Kidney capillary endothelial cell (primary cell): ENCODE measurements at regions not wholly inside any gene's neighbourhood (a gene's known extent, or its start where the extent isn't known, plus 50 kb on each side); places are given as distances from the start of the nearest gene placed in this dataset.

ENCODE experiments used
- DNase-seq: peaks from one replicate; pipeline ENCODE4 v3.0.0-alpha.2; 2018; ENCODE audit warnings: low spot score

DNA sequence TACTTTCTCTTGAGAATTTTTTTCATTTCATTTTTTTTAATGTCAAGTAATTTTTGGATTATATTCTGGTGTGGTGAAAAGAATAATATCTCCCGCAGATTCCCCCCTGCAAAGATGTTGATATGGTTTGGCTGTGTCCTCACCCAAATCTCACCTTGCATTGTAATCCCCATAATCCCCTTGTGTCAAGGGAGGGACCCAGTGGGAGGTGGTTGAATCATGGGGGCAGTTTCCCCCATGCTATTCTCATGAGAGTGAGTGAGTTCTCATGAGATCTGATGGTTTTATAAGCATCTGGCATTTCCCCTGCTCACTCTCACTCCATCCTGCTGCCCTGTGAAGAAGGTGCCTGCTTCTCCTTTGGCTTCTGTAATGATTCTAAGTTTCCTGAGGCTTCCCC, 58.7 kb upstream of the PMEPA1 start:
- DNase-seq = no peak

DNA sequence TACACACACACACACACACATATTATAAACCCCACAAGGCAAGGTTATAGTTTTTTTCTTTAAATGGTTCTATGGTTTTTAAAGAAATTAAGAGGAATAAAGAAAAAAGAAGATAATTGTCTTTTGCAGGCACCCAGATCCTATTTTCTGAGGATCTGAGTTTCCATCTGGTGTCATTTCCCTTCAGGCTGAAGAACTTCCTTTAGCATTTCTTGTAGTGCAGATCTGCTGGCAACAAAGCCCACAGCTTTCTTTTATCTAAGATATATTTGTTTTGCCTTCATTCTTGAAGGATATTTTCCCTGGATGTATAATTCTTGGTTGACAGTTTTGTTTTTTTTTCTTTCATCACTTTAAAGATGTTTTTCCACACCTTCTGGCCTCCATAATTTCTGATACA, 57.6 kb upstream of the PMEPA1 start:
- DNase-seq = peak; percentile 51

DNA sequence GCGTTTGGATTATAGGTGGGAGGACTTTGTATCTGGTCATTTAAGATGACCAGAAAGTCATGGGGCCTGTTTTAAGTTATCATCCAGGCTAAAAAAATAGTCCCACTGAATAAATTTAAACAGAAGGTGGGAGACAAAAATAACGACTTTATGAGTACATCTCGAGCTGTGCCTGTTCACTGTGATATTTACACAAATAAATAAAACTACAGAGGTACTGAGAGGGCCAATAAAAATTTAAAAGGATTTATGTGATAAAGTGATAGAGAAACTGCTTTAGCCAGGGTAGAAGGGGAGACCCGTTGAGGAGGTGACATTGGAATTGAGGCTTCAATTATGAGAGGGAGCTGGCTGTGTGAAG, 53.4 kb upstream of the PMEPA1 start:
- no peak for DNase-seq

DNA sequence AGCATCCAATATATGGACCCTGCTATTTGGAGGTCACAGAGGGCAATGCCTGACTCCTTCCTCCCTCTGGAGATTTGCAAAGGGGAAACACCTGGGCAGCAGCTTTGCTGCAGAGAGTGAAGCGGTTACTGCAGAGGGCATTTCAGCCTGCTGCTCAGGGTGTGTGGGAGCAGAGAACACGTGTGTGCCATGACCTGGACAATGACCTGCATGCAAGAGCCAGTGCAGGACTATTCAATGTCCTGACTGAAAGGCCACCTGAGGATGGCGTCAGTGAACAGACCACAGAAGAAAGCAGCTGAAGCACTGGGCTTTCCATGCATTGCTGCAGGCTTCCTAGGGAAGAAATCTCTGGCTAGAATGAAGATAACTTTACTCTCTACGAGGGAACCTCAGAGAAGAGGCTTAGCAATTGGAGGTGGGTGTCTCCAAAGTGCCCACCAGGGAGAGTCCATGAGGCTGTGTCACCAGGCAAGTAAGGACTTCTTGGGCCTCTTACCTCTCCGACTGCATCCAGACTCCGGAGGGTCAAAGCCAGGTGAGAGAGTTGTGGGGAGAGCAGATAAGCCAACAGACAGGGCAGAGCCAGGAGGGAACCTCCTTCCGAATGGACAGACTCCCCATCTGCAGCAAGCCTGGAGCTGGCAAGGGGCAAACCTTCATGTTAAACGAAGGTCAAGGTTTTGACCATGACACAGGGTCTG, 52.9 kb upstream of the PMEPA1 start:
- DNase-seq = no peak

DNA sequence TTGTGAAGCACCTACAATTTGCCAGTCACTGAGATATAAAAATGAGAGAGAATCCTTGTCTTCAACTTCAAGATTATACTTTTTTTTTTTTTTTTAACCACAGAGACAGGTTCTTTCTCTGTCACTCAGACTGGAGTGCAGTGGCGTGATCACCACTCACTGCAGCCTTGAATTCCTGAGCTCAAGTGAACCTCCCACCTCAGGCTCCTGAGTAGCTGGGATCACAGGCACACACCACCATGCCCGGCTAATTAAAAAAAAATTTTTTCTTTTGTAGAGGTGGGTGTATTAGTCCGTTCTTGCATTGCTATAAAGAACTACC, 51.6 kb upstream of the PMEPA1 start:
- DNase-seq = no peak

DNA sequence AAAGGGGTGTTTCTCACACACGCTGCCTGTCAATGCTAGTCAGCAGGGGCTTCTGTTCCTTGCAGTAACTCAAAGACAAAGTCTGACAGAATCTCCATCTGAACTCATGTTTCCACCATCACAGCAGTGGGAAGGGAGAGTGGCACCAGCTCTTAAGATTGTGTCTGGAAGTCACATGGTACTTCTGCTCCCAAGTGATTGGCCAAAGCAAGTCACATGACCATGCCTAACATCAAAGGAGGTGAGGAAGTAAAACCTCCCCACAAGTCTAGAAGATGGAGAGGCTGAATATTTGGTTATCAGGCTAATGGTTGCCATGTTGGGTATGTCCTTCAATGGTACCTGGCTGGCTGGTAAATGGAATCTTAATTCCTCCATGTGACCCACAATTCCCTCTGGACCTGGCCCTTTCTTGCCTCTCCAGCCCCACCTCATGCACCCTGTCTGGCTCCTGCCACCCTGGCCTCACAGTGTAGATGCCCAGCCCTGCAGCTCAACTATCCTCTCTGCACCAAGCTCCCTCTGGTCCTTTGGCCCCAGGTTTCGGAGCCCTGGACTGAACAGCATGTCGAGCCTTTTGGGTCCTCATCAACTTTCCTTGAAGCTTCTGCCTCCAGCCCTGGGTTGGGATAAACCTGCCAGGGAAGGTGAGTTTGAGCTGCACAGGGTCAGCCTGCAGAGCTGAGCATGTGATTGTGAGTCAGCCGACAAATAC, 51.0 kb upstream of the PMEPA1 start:
- no peak for DNase-seq

DNA sequence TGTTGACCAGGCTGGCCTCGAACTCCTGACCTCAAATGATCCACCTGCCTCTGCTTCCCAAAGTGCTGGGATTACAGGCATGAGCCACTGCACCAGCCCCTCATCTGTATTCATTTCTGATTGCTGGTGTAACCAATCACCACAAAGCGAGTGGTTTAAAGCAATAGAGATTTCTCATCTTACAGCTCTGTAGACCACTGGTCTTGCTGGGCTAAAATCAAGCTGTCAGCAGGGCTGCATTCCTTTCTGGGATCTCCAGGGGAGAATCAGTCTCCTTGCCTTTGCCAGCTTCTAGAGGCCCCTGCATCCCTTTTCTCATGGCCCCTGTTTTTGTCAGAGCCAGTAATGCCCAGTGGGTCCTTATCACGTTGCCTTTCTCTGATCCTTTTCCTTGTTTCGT, 49.9 kb upstream of the PMEPA1 start:
- no peak for DNase-seq
